ENCODE measurements at regions not wholly inside any gene's neighbourhood (a gene's known extent, or its start where the extent isn't known, plus 50 kb on each side); places are given as distances from the start of the nearest gene placed in this dataset.

GRCh38 chr1:212161231-212161781 is 123.9 kb upstream of the PPP2R5A start:
- ChIA-PET CTCF (ENCODE audit: low intra/inter-chr PET ratio) (no interaction called here), POLR2A (interaction anchor here (0.5 to 2.6 kb wide), 6 partner anchors 9 to 577 kb away, joined by 3 to 27 read pairs (median 3); partner anchors contain the start of gene PPP2R5A)
- H3K27me3 ChIP-seq (ENCODE audit: control insufficient read depth in 2 of 2, insufficient read depth in 2 of 2, low read length in 2 of 2), result no peaks in the 10 kb centered on the region
- no peaks in the 10 kb centered on the region for H3K36me3 ChIP-seq (ENCODE audit: control insufficient read depth, insufficient read depth, low read length)
- no peaks in the 10 kb centered on the region for H4K20me1 ChIP-seq (replicated peaks; ENCODE audit: control insufficient read depth, insufficient read depth, low read length)
- no peaks in the 10 kb centered on the region for H3K9me3 ChIP-seq (replicated peaks; ENCODE audit: control insufficient read depth, insufficient read depth, low read depth, low read length)
- H3K27ac ChIP-seq (ENCODE audit: extremely low read depth, low read depth, low read length), result no peak overlapping the region
- no TSS peak for BruUV-seq (replicated peaks)
- DNase-seq (ENCODE audit: extremely low read depth in 1 of 4, low spot score in 3 of 4), result peak; percentile 45 to 53 (median 46)
- intact Hi-C loops (cut with micrococcal nuclease), result no loop called here
- no peak overlapping the region for H2AFZ ChIP-seq (ENCODE audit: low read depth, low read length)
- in situ Hi-C loops (cut with MboI), result no loop called here
- no peak overlapping the region; a peak in 1 of 4 replicates for H3K9ac ChIP-seq (ENCODE audit: insufficient read depth in 1 of 2, low read depth in 2 of 2, low read length in 2 of 2)
- H3K4me2 ChIP-seq (ENCODE audit: insufficient read depth, low read length), result no peak overlapping the region
- peak; percentile 38 for ATAC-seq
- peak; percentile 26 for FAIRE-seq
- H3K4me1 ChIP-seq (replicated peaks in 1 of 2; ENCODE audit: control insufficient read depth in 2 of 2, insufficient read depth in 2 of 2, low read length in 2 of 2), result peaks cover 33 to 44% of the 10 kb centered on the region in 2 experiments
- H3K79me2 ChIP-seq (ENCODE audit: control insufficient read depth, insufficient read depth, low read length), result no peaks in the 10 kb centered on the region
- WGBS (ENCODE audit: insufficient coverage, low coverage, missing lambda C conversion rate), result 28% methylated on average over 2 of the region's 2 CpGs
- no peak overlapping the region for H3K4me3 ChIP-seq
- H3K9me1 ChIP-seq (ENCODE audit: control insufficient read depth, insufficient read depth, low read length), result no peaks in the 10 kb centered on the region
- no peak for TF ChIP-seq ZNF785 (CRISPR knock-in tag; IDR thresholded peaks at IDR 0.05)
- TF ChIP-seq ASH1L (IDR thresholded peaks at IDR 0.05; ENCODE audit: borderline replicate concordance, low read depth, partially characterized antibody), result no peak
- peak; percentile 57; the same call in 1 of the 2 replicates for TF ChIP-seq DPF2 (IDR thresholded peaks at IDR 0.05)
- peak; percentile 82 for TF ChIP-seq JUND (IDR thresholded peaks at IDR 0.05; ENCODE audit: borderline replicate concordance, low read depth, low read length)
- peak; percentile 75; the same call in 2 of the 3 replicates for TF ChIP-seq JUND (tag; IDR thresholded peaks at IDR 0.05; ENCODE audit: borderline replicate concordance, low read depth, low read length)
- no peak for TF ChIP-seq ZNF444 (CRISPR knock-in tag; IDR thresholded peaks at IDR 0.05)
- no peak for TF ChIP-seq TCF15 (CRISPR knock-in tag; IDR thresholded peaks at IDR 0.05)
- no peak for TF ChIP-seq CHCHD3 (CRISPR knock-in tag; IDR thresholded peaks at IDR 0.05)
- no peak for TF ChIP-seq ZNF766 (CRISPR knock-in tag; conservative IDR thresholded peaks at IDR 0.05)
- TF ChIP-seq ZNF318 (IDR thresholded peaks at IDR 0.05; ENCODE audit: borderline replicate concordance in 1 of 2, low read depth in 1 of 2), result no peak
- TF ChIP-seq THRAP3 (IDR thresholded peaks at IDR 0.05; ENCODE audit: borderline replicate concordance), result no peak
- peak; percentile 17 for TF ChIP-seq FOS (IDR thresholded peaks at IDR 0.05; ENCODE audit: extremely low read depth, insufficient read length)
- no peak for TF ChIP-seq THRB (CRISPR knock-in tag; conservative IDR thresholded peaks at IDR 0.05)
